ENCODE measurements at regions not wholly inside any gene's neighbourhood (a gene's known extent, or its start where the extent isn't known, plus 50 kb on each side); places are given as distances from the start of the nearest gene placed in this dataset.

GRCh38 chr6:100171533-100172321, 177.7 kb upstream of the MCHR2 start:
- no peak for TF ChIP-seq EZH2 (IDR thresholded peaks at IDR 0.05; ENCODE audit: borderline replicate concordance, insufficient read depth, low read length, poor library complexity, severe bottlenecking)
- Histone ChIP-seq H3K9me2 (ENCODE audit: insufficient read depth, low read length) (no peaks in the 10 kb centered on the region), H3K36me3 (ENCODE audit: insufficient read depth, low read length) (no peaks in the 10 kb centered on the region), H3K4me2 (ENCODE audit: low read length) (no peak overlapping the region), H3K9me3 (ENCODE audit: low read length) (no peaks in the 10 kb centered on the region), H3F3A (ENCODE audit: insufficient read depth, low read length, poor library complexity, severe bottlenecking) (no peaks in the 10 kb centered on the region), H2AFZ (ENCODE audit: low read depth, low read length) (no peak overlapping the region), H4K20me1 (ENCODE audit: insufficient read depth) (no peaks in the 10 kb centered on the region), H3K9ac (ENCODE audit: low read length) (no peak overlapping the region), H3K79me2 (replicated peaks; ENCODE audit: insufficient read depth, low read length) (no peaks in the 10 kb centered on the region), H3K27ac (ENCODE audit: low read length) (no peak overlapping the region), H3K27me3 (ENCODE audit: insufficient read depth, low read depth, low read length) (no peaks in the 10 kb centered on the region), H3K4me3 (ENCODE audit: low read length) (no peak overlapping the region)

GRCh38 chr6:100168148-100168547, 174.1 kb upstream of the MCHR2 start:
- TF ChIP-seq REST (IDR thresholded peaks at IDR 0.05; ENCODE audit: borderline replicate concordance) = no peak
- H3K4me2 ChIP-seq (ENCODE audit: low read length) = no peak overlapping the region

GRCh38 chr6:100167585-100167984, 173.6 kb upstream of the MCHR2 start:
- no peak overlapping the region for H3K4me2 ChIP-seq (ENCODE audit: low read length)
- H2AFZ ChIP-seq (ENCODE audit: low read depth, low read length) = no peak overlapping the region
- TF ChIP-seq EP300 (conservative IDR thresholded peaks at IDR 0.05; ENCODE audit: poor library complexity, severe bottlenecking) (no peak), REST (IDR thresholded peaks at IDR 0.05; ENCODE audit: borderline replicate concordance) (no peak), MXI1 (conservative IDR thresholded peaks at IDR 0.05; ENCODE audit: poor library complexity, severe bottlenecking) (no peak), SMC3 (conservative IDR thresholded peaks at IDR 0.05; ENCODE audit: poor library complexity) (no peak), POLR2AphosphoS5 (IDR thresholded peaks at IDR 0.05) (no peak), RAD21 (conservative IDR thresholded peaks at IDR 0.05) (no peak), EZH2 (IDR thresholded peaks at IDR 0.05; ENCODE audit: borderline replicate concordance, insufficient read depth, low read length, poor library complexity, severe bottlenecking) (no peak), CTCF (IDR thresholded peaks at IDR 0.05; ENCODE audit: poor library complexity, severe bottlenecking) (no peak), TAF1 (IDR thresholded peaks at IDR 0.05; ENCODE audit: low read depth) (no peak)
- no peak overlapping the region for H3K27ac ChIP-seq (ENCODE audit: low read length)
- H3K79me2 ChIP-seq (replicated peaks; ENCODE audit: insufficient read depth, low read length) = no peaks in the 10 kb centered on the region
- H4K20me1 ChIP-seq (ENCODE audit: insufficient read depth) = no peaks in the 10 kb centered on the region
- no peak overlapping the region for H3K9ac ChIP-seq (ENCODE audit: low read length)
- H3K4me3 ChIP-seq (ENCODE audit: low read length) = no peak overlapping the region
- H3K27me3 ChIP-seq (ENCODE audit: insufficient read depth, low read depth, low read length) = no peaks in the 10 kb centered on the region
- H3F3A ChIP-seq (ENCODE audit: insufficient read depth, low read length, poor library complexity, severe bottlenecking) = no peaks in the 10 kb centered on the region
- H3K9me3 ChIP-seq (ENCODE audit: low read length) = no peaks in the 10 kb centered on the region
- no peaks in the 10 kb centered on the region for H3K9me2 ChIP-seq (ENCODE audit: insufficient read depth, low read length)
- H3K36me3 ChIP-seq (ENCODE audit: insufficient read depth, low read length) = no peaks in the 10 kb centered on the region

More at GRCh38 chr6:100168148-100168547, 174.1 kb upstream of the MCHR2 start:
- Histone ChIP-seq H4K20me1 (ENCODE audit: insufficient read depth) (no peaks in the 10 kb centered on the region), H3K36me3 (ENCODE audit: insufficient read depth, low read length) (no peaks in the 10 kb centered on the region), H3K27ac (ENCODE audit: low read length) (no peak overlapping the region), H2AFZ (ENCODE audit: low read depth, low read length) (no peak overlapping the region), H3K9me3 (ENCODE audit: low read length) (no peaks in the 10 kb centered on the region), H3F3A (ENCODE audit: insufficient read depth, low read length, poor library complexity, severe bottlenecking) (no peaks in the 10 kb centered on the region), H3K9me2 (ENCODE audit: insufficient read depth, low read length) (no peaks in the 10 kb centered on the region), H3K9ac (ENCODE audit: low read length) (no peak overlapping the region), H3K27me3 (ENCODE audit: insufficient read depth, low read depth, low read length) (no peaks in the 10 kb centered on the region), H3K4me3 (ENCODE audit: low read length) (no peak overlapping the region), H3K79me2 (replicated peaks; ENCODE audit: insufficient read depth, low read length) (no peaks in the 10 kb centered on the region)
